ENCODE measurements at regions not wholly inside any gene's neighbourhood (a gene's known extent, or its start where the extent isn't known, plus 50 kb on each side); places are given as distances from the start of the nearest gene placed in this dataset.
"Not testable (repeated sequence)": the region's sequence is repeated elsewhere in the genome, so short reads cannot be mapped to it uniquely, and the experiment has no call there.

DNA sequence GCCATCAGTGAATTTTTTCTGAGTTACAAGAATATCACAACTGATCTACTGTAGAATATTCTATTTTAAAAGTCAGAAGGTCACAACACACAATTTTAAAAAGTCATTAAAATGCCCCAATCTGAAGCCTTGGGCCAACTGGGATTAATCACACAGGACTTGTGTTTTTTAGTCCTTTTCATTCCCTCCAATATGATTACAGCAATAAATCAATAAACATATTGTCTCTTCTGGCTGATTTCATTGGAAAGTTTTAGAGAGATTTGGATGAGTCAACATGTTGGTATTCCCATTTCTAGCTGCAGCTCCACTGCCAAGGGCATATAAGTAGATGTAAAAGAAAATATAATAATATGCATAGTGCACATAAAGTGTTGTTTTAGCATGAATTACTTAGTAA is 85.8 kb downstream of the NIBAN1 start:
- no peak for DNase-seq (ENCODE audit: low read depth in 3 of 3)

DNA sequence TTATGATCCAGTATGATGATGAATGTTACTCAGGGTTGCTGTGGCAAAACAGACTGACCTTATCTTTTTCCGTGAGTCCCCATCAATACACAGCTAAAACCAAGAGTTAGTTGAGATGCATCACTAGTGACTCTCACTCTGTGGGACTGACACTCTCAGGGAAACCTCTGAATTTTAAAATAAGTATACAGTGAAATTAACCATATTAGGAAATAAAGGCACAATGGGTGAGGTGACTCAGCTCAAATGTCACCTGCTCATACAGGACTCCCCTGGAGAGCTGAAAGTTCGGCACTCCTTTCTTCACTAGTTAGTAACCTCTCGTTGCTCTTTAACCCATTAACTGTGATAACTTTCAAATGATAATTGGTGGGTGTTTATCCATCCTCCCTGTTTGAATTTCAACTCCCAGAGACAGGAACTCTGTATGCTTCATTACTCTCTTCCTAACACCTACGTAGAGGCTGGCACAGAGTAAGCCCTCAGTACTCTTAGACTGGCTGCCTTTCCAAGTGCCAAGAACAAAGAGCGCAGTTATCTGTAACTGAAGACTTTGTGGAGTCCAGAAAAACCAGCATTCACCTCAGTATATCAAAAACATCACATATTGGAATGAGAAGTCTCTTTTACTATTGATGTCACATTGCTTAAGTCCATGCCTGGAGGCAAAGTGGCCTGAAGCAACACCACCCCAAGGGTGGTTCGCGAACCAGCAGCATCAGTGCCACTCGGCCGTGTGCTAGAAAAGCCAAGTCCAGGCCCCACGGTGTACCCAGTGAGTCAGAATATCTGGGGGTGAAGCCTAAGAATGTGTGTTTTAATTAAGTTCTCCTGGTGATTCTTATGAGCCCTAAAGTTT is 91.1 kb downstream of the NIBAN1 start:
- no peak for DNase-seq (ENCODE audit: low read depth in 3 of 3)

DNA sequence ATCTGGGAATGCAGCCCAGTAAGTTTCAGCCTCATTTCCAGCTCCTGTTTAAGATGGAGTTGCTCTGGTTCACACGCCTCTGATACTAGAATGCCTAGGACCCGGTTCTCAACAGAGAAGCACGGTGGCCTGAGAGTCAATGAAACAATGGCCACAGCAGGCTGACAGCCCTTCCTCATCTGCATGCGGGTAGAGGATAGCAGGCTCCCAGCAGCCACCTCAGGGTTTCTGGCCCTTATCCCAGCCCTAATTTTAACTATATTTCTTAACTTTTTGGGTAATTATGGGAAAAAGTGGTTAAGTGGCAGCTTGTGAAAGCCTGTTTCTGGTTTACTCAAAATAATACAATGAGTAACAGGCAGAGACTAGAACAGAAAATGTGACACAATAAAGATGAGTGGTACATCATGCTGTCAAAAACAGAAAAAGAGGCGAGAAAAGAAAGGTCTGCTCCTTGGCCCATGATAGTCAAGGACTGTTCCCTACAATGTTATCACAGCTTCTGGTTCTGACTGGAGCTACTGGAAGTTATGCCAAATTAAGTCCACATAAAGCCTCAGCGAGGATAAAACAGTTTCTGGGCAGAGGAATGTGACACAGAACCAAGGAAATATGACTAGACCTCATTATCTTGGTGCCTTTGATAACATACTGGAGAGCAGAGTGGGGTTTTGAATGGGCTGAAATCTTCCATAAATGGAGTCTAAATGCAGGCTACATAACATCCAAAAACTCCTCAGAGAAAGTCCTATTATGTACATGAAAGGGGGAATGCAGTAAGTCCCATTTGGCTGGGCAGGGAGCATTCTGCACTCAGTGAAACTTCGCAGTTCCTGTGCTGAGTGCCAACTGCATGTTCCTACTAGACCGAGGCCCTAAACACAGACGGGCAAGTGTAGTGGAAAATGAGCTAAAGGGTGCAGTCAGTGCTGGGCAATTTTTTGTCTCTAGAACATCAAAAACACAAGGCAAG is 92.1 kb downstream of the NIBAN1 start:
- no peak for DNase-seq (ENCODE audit: low read depth in 3 of 3)

DNA sequence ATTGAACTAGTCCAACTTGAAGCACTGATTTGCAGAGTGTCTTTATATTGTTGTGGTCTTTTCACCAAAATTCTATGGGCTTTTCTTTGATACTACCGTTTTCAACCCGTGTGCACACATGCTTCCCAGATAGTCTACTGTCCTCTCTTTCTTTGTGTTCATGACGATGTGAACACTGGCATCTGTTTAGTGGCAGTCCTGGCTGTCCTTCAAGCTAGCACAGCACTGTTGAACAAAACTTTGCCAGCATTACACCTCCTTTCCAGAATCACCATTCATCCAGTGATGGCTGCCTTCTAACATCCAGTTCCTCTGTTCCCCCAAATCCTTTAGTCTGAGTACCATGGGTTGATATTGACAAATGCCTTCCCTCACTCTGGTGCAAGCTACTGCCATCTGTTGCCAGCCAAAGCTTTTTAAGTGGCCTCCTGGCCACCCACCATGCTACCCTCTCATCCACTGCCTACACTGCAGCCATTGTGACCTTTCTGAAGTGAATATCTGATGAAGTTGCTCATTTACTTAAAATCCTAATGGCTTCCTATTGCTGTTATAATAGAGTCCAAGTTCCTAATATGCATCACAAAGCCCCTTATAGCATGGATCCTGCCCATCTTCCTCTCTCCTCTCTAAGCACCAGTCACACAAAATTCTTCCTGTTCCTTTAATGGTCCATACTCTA is 94.3 kb downstream of the NIBAN1 start:
- DNase-seq (ENCODE audit: low read depth in 3 of 3) = no peak

GRCh38 chr1:184878602-184879001 is 95.7 kb downstream of the NIBAN1 start:
- DNase-seq (ENCODE audit: low read depth in 3 of 3) = no peak

- DNase-seq (ENCODE audit: low read depth in 3 of 3) = no peak
These were observed 96.3 kb downstream of the NIBAN1 start for GRCh38 chr1:184878002-184878401.

GRCh38 chr1:184876015-184876414 is 98.3 kb downstream of the NIBAN1 start:
- DNase-seq (ENCODE audit: low read depth in 3 of 3) = not testable (repeated sequence)

GRCh38 chr1:184875218-184875617 is 99.1 kb downstream of the NIBAN1 start:
- DNase-seq (ENCODE audit: low read depth in 3 of 3) = no peak

DNA sequence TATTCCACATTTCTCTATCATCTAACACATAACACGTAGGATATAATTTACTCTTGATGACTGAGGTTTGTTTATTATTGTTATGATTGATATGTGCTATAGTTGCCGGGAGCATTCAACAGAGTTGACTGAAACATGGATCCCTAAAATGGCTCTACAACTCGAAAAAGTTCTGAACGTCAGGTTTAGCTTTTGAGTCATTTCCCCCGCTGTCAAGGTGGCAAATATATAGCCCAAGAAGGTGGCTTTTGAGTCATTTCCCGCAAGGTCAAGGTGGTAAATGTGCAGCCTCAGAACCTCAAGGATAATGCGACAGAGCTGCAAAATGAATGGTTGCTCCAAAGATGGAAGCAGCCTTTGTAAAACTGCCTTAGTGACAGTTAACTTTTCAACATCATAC is 104.0 kb downstream of the NIBAN1 start:
- no peak for DNase-seq (ENCODE audit: low read depth in 3 of 3)

DNA sequence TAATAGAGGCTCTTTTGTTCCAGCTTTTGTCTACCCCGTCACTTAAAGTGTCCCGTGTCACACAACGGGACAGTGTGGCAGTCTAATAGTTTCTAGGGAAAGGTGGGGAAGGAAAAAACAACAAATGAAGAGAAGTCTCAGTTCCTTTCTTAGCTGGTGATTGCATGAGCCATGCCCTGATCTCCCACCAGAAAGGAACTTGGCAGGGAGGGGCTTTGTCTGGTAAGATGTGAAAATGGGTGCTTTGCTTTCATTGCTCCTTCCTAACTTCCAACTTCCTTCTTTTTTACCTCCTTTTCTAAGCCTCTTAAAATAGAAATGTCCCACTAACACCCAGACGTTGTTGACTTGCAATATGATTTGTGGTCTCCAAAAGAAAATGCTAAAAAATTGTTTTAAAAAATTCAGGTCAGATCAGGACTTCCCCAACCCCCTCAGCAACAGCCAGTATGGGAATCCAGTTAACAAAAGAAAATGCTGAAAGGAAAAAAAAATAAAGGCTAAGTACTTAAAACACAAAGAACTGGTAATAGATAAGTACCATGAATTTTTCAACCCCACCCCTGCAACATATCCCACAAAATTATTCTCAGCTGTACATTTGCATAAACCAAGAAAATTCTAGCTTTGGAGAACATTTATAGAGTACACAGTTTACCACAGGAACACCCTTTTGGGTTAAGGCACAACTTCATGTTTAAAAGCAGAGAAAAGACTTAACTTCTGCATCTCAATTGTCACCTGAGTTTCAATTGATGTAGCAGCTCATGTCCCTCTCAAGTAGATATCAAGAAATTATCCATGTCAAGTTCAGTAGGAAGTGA is 106.2 kb downstream of the NIBAN1 start:
- no peak for DNase-seq (ENCODE audit: low read depth in 3 of 3)

GRCh38 chr1:184866991-184867788 is 107.1 kb downstream of the NIBAN1 start:
- peak in 1 of 3 experiments; percentile 21 for DNase-seq (ENCODE audit: low read depth in 3 of 3)

GRCh38 chr1:184866586-184866985 is 107.7 kb downstream of the NIBAN1 start:
- DNase-seq (ENCODE audit: low read depth in 3 of 3) = no peak

DNA sequence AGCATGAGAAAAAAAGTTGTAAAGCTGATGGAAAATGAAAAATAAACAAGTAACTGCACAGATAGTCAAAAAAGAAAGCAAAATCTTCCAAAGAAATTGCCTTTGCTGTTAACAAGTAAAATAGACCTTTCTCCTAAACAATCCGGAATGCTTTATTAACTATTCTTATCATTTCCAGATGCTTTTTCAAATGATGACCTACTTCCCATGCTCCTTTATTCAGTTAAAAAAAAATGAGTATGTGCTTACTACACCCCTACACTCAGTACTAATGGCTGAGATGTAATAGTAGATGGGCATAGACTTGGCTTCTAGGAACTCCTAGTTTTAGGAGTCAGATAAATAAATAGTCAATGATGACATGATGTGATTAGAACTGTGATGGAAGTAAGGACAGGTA is 108.5 kb downstream of the NIBAN1 start:
- DNase-seq (ENCODE audit: low read depth in 3 of 3) = no peak

DNA sequence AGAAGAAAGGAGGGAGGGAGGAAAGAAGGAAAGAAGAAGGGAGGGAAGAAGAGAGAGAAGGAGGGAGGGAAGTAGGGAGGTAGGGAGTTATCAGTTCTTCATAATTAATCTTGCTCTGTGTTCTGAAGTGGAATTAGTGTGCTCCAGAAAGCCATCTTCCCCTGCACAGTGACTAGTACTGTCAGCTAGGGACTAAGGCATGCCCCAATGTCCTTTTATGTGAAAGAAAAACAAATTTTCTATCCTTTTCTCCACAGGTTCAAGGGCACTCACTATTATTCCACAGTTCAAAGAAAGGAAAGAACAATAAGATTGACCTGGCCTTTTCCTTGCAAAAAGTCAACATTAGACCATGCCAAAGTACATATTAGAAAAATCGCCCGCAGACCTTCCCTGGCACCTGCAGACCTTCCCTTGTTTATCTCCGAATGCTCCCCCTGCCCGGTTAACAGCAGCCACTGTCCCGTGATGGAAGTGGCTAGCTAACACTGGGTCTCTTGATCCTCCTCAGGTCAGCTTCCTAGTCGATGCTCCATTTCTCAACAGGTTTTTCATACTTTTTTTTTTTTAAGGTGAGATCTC is 107.2 kb upstream of the EDEM3 start:
- no peak for DNase-seq (ENCODE audit: low read depth in 3 of 3)

- no peak for DNase-seq (ENCODE audit: low read depth in 3 of 3)
These were observed 106.5 kb upstream of the EDEM3 start for GRCh38 chr1:184860985-184861754.

- no peak for DNase-seq (ENCODE audit: low read depth in 3 of 3)
These were observed 105.9 kb upstream of the EDEM3 start for GRCh38 chr1:184860535-184860934.

GRCh38 chr1:184859381-184860105 is 104.9 kb upstream of the EDEM3 start:
- no peak for DNase-seq (ENCODE audit: low read depth in 3 of 3)

- DNase-seq (ENCODE audit: low read depth in 3 of 3) = no peak
These were observed 103.6 kb upstream of the EDEM3 start for GRCh38 chr1:184858288-184858687.

Data from stimulated activated CD4-positive, alpha-beta T cell treated with anti-CD3 and anti-CD28 coated beads, TNF-alpha, amount 100 ng/mL, for 4 hours (primary cell).